BJ (cell line): ENCODE measurements at regions not wholly inside any gene's neighbourhood (a gene's known extent, or its start where the extent isn't known, plus 50 kb on each side); places are given as distances from the start of the nearest gene placed in this dataset.

ENCODE experiments used
- CTCF ChIA-PET: fragments of 350-600 bp; formaldehyde crosslinking; extraction: SDS; loops from one replicate; lab custom pipeline; 2021; ENCODE audit warnings: antibody characterized with exemption, inconsistent platforms; lab: Yijun Ruan, JAX
- POLR2A ChIA-PET: fragments of 300-600 bp; sonication (Branson Sonifier 250); formaldehyde crosslinking; extraction: SDS; loops from one replicate; lab custom pipeline; 2021; ENCODE audit warnings: antibody characterized with exemption; lab: Charles Lee
- DNase-seq: peaks from one replicate; pipeline ENCODE4 v3.0.0-alpha.2; 2011; ENCODE audit warnings: low read depth
- H3K27me3 ChIP-seq: 2 replicates; pipeline ENCODE4 v1.6.0; 2011; ENCODE audit warnings: low read length; ENCODE audit not compliant: control insufficient read depth, insufficient read depth
- H3K36me3 ChIP-seq: 2 replicates; pipeline ENCODE4 v1.5.1; 2011; ENCODE audit warnings: low read length; ENCODE audit not compliant: control insufficient read depth, insufficient read depth
- H3K4me3 ChIP-seq: 2 replicates; pipeline ENCODE4 v1.5.1; 2011; ENCODE audit warnings: low read depth, mild to moderate bottlenecking, control low read depth, low read length
- CTCF ChIP-seq: IDR thresholded peaks from 2 replicates; pipeline ENCODE4 v1.5.1; 2011; ENCODE audit warnings: low read depth, mild to moderate bottlenecking, control low read depth, inconsistent platforms, low read length, moderate library complexity; ENCODE audit not compliant: insufficient read depth

DNA sequence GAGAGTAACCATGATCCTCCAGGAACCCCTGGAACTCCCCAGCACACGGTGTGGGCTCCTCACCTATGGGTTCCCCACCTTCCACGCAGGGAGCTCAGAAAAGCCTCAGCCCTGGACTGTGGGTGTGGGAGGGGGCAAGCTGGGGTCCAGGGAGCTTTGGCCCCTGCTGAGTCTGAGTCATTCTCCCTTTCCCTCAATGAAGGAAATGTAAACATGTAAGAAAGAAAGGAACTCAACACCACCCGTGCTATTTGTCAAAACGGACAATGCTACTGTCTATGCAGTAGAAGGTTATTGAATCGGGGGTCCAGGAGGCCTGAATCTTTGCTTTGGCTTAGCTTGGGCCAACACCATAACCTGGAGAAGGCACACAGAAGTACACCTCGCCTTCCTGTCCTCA, 222.8 kb downstream of the PMP22 start:
- Histone ChIP-seq H3K4me3 (no peak overlapping the region), H3K27me3 (no peaks in the 10 kb centered on the region), H3K36me3 (no peaks in the 10 kb centered on the region)
- ChIA-PET POLR2A (no interaction called here), CTCF (interaction anchor here (0.7 kb wide), 1 partner anchor 14 kb away, joined by 3 read pairs; no protein-coding TSS in a partner anchor)
- DNase-seq = no peak
- no peak for TF ChIP-seq CTCF

DNA sequence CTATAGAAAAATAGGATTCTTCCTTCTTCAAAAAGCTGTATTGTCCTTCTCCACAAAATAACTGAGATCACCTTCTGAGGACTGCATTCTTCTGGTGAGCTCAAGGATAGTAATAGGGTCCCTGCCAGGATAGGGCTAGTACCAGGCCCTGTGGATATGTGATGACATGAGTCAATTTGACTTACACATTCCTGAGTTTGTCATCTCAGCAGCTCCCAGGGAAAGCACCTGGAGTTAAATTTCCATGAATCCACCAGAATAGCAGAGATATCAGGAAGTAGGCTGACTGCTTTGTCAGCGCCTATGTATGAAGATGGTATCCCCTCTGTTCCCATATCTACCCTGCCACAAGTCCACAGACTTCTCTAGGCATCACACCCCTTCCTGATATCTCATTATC, 225.8 kb downstream of the PMP22 start:
- H3K36me3 ChIP-seq = no peaks in the 10 kb centered on the region
- no peak for DNase-seq
- CTCF ChIA-PET = interaction anchor here (0.7 kb wide), 1 partner anchor 1749 kb away, joined by 3 read pairs; no protein-coding TSS in a partner anchor
- POLR2A ChIA-PET = no interaction called here
- TF ChIP-seq CTCF = no peak
- H3K27me3 ChIP-seq = no peaks in the 10 kb centered on the region
- H3K4me3 ChIP-seq = no peak overlapping the region

DNA sequence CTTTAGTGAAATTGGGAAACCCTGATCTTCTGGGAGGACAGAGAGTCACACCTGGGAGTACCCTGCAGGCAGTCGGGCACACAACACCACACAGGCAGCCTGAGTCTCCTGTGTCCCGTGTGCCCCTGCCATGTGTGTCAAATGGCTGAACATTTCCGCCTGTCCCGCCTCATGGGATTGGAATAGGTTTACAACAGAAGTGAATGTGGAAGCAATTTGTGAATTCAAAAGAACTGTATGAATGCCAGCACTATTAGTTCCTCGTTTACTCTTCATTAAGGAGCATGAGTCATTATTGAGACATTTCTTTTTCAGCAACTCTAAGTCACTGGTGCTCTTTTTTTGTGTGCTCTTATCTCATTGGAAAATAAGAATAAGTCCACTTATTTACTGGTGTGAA, 226.5 kb downstream of the PMP22 start:
- no peaks in the 10 kb centered on the region for H3K27me3 ChIP-seq
- ChIA-PET CTCF (no interaction called here), POLR2A (no interaction called here)
- DNase-seq = peak; percentile 63
- H3K4me3 ChIP-seq = no peak overlapping the region
- no peak for TF ChIP-seq CTCF
- no peaks in the 10 kb centered on the region for H3K36me3 ChIP-seq

GRCh38 chr17:15036238-15036637, 228.9 kb downstream of the PMP22 start:
- TF ChIP-seq CTCF = no peak
- ChIA-PET POLR2A (no interaction called here), CTCF (no interaction called here)
- Histone ChIP-seq H3K36me3 (no peaks in the 10 kb centered on the region), H3K27me3 (no peaks in the 10 kb centered on the region), H3K4me3 (no peak overlapping the region)
- no peak for DNase-seq

- Histone ChIP-seq H3K27me3 (peaks cover 2% of the 10 kb centered on the region; the same call in 1 of the 2 replicates), H3K36me3 (no peaks in the 10 kb centered on the region), H3K4me3 (no peak overlapping the region)
- CTCF ChIA-PET = no interaction called here
- no peak for DNase-seq
- POLR2A ChIA-PET = no interaction called here
- TF ChIP-seq CTCF = no peak
These were observed 233.2 kb downstream of the PMP22 start for GRCh38 chr17:15031975-15032374.
